SHP77 (cell line): ENCODE measurements at regions not wholly inside any gene's neighbourhood (a gene's known extent, or its start where the extent isn't known, plus 50 kb on each side); places are given as distances from the start of the nearest gene placed in this dataset.
"Not testable (repeated sequence)": the region's sequence is repeated elsewhere in the genome, so short reads cannot be mapped to it uniquely, and the experiment has no call there.

Source experiments
- DNase-seq, 2 experiments: peaks; one replicate each; lab custom pipeline; 2025; lab: John Stamatoyannopoulos, UW

GRCh38 chr3:21020681-21021080, 730.3 kb downstream of the ZNF385D start:
- no peak for DNase-seq

DNA sequence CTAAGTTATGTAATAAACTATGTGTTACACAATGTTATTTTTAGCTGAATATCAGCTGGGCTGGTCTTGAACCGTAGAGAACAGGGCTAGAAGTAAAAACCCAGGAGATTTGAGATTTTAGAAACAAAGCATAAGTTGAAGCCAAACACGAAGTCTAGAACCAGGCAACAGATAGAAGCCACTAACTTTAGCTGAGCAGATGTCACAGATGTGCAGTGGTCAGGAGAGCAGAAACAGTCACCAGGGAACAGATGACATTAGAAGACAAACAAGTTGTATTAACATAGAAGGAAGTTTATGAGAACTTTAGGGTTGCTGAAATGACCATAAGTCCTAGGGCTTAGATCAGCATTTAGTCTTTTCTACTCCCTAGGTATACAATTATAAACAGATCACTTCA, 731.0 kb downstream of the ZNF385D start:
- DNase-seq = no peak

- peak; percentile 37 to 55 for DNase-seq
Observed at GRCh38 chr3:21017115-21017852, 733.7 kb downstream of the ZNF385D start.

- DNase-seq = no peak
Observed at GRCh38 chr3:21013566-21013965, 737.4 kb downstream of the ZNF385D start.

- no peak for DNase-seq
Observed at GRCh38 chr3:20999661-21000060, 751.3 kb downstream of the ZNF385D start.

- DNase-seq = no peak
Observed at GRCh38 chr3:20997183-20997582, 753.8 kb downstream of the ZNF385D start.

DNA sequence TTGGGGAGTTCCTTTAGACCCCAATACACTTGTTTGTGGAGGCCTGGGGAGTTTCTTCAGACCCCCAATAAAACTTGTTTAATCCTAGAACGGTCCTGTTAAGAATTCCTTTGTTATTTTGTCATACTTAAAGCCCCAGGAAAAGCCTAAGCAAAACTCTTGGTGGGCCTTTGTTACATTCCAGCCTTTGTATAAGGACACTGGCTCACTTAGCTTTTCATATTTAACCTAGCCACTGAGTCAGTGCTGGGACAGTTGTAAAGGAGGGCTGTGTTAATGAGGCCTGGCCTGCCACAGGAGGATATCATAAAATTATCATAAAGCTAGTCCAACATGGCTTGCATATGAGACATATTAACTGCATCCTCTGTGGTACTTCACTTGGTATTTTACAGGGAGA, 760.1 kb downstream of the ZNF385D start:
- DNase-seq = no peak

- DNase-seq = not testable (repeated sequence)
Observed at GRCh38 chr3:20989653-20990052, 761.4 kb downstream of the ZNF385D start.

- DNase-seq = no peak
Observed at GRCh38 chr3:20984594-20985205, 766.3 kb downstream of the ZNF385D start.

DNA sequence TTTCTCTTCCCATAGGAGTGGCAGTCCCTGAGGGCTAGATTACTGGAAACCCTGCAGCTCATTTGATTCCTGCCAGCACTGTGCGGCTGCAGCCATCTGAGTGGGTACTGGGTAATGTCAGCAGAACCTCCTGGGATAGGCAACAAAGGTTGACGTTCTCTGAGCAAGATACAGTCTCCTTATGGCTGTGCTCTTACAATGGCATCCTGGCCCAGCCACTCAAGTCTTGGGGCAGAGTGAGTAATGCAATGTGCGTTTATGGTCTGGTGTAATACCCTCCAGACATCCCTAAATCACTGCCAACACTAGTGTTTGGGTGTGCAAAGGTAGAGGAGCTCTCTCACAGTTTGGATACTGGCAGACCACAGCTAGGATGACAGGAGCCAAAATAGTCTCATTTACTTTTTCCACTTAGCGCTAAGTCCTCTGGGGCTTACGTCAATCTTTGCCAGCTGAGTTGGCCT, 775.8 kb downstream of the ZNF385D start:
- DNase-seq = no peak

GRCh38 chr3:20974396-20974795, 776.6 kb downstream of the ZNF385D start:
- DNase-seq = no peak

- DNase-seq = not testable (repeated sequence)
Observed at GRCh38 chr3:20970807-20971206, 780.2 kb downstream of the ZNF385D start.

DNA sequence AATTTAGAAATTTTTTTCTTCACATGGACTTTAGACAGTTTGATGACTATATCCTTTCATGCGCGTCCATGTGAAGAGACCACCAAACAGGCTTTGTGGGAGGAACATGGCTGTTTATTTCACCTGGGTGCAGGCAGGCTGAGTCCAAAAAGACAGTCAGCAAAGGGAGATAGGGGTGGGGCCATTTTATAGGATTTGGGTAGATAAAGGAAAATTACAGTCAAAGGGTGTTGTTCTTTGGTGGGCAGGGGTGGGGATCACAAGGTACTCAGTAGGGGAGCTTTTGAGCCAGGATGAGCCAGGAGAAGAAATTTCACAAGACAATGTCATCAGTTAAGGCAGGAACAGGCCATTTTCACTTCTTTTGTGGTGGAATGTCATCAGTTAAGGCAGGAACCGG, 781.5 kb upstream of the SGO1 start:
- DNase-seq = not testable (repeated sequence)

DNA sequence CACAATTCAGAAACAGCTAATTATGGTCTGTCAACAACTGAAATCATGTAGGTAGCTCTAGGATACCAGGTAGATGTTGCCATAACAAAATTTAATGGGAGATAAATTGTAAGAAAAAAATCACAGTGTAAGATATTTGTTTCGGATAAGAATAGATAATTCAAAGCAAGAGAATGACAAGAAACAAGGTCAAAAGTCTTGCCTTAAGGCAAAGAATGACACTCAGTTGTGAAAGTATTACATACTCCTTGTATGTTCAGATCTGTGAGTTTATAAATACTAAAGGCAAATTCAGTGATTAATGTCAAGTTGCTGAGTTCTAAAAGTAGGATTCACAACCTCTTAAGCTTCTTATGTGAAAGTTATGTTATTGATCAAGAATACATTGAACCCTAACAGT, 772.2 kb upstream of the SGO1 start:
- DNase-seq = no peak

DNA sequence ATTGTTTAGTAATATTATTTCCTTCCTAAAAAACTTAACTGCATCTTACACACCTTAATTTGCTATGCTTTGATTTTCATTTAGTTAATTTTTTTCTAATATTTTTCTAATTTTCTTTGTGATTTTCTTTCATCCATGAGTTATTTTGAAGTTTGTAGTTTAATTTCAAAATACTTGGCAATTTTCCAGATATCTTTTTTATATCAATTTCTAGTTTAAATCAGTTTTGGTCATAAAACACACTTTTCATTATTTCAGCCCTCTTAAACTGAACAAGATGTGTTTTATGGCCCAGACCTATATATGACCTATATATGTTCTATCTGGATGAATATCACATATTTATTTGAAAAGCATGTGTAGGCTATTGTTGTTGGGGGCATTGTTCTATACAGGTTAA, 759.9 kb upstream of the SGO1 start:
- no peak for DNase-seq

DNA sequence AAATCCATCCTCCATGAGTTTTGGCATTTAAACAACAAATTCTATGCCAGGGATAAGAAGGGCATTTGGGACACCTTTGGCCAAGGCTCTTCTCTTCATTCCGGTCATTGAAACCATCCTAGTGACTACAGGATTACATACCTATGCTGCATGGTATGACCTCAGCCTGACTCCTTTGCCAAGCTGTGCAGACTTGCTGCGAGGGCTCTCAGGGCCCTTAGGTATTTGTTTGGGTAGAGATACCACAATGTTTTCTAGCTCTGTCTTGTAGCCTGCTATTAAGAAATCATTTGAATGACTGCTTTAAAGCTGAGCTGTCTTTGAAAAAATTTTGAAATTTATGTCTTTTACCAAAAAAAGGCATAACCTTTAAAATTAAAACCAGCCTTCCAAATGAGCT, 749.8 kb upstream of the SGO1 start:
- DNase-seq = no peak

GRCh38 chr3:20931834-20932233, 745.8 kb upstream of the SGO1 start:
- no peak for DNase-seq

DNA sequence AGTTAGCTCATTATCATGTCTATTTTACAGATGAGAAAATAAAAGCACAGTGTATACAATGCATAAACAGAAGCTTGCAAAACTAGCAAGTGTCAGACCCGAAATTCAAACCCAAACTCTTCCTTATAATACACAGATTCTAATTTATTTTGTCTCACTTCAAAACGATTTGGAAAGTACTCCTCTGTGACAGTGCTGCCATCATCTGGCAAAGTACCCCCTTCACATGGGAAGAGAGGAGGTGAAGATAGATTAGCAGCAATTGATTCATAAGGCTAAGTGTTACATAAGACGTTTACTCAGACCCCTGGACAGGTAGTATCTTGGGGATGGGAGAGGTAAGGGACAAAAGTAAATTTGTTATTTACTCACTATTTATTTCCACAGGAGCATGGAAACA, 744.0 kb upstream of the SGO1 start:
- DNase-seq = no peak

DNA sequence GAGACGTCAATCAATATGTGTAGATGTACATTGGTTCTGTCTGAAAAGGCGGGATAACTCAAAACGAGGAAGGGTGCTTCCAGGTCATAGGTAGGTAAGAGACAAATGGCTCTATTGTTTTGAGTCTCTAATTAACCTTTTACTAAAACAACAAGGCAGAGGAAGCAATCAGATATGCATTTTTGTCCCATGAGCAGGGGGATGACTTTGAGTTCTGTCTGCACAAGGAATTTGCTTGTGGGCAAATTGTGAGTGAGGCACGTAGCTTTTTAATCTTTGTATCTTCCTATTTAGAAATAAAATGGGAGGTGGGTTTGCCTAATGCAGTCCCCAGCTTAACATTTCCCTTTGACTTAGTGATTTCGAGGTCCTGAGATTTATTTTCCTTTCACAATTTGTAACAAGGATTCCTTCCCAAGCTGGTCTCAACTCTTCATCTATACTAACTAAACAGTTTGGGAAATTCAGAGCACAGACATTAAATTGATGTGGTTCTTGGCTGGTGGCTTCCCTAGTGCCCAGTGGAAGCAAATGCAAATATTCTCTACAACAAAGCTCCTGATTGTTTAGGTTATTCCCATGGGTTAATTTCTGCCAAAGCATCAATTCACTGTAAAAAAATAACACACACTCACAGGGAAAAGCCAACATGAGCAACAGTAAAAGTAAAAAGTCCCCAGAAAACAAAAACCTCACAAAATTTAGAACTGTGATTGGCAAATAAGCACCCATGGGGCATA, 738.8 kb upstream of the SGO1 start:
- DNase-seq = no peak

GRCh38 chr3:20921112-20921511, 735.1 kb upstream of the SGO1 start:
- DNase-seq = not testable (repeated sequence)

- DNase-seq = no peak
Observed at GRCh38 chr3:20916951-20917606, 731.1 kb upstream of the SGO1 start.

GRCh38 chr3:20914310-20914709, 728.3 kb upstream of the SGO1 start:
- no peak for DNase-seq

- no peak for DNase-seq
Observed at GRCh38 chr3:20912406-20912805, 726.4 kb upstream of the SGO1 start.
